ENCODE measurements at regions not wholly inside any gene's neighbourhood (a gene's known extent, or its start where the extent isn't known, plus 50 kb on each side); places are given as distances from the start of the nearest gene placed in this dataset.
A peak's percentile ranks its signal among the peaks of the same experiment; 100 is the strongest.

- no peak overlapping the region for H3K4me3 ChIP-seq (replicated peaks in 1 of 3; ENCODE audit: insufficient read depth in 1 of 3, low read depth in 1 of 3, low read length in 3 of 3)
- H3K9me3 ChIP-seq (replicated peaks; ENCODE audit: control insufficient read depth, insufficient read depth, low read length): no peaks in the 10 kb centered on the region
- POLR2A ChIA-PET: no interaction called here
- TF ChIP-seq CTCF (IDR thresholded peaks at IDR 0.05; ENCODE audit: extremely low read depth in 1 of 2, insufficient read depth in 1 of 2, low read depth in 1 of 2, low read length in 2 of 2) (no peak), FOS (IDR thresholded peaks at IDR 0.05; ENCODE audit: borderline replicate concordance, insufficient read depth, low read length) (peak; percentile 12)
- H3K4me1 ChIP-seq (ENCODE audit: control insufficient read depth, extremely low read depth, insufficient read depth, low read length): peaks cover 9% of the 10 kb centered on the region
- no peaks in the 10 kb centered on the region for H3K79me2 ChIP-seq (ENCODE audit: control insufficient read depth, insufficient read depth, low read length)
- peak overlapping the region; percentile 45 for H2AFZ ChIP-seq (ENCODE audit: low read depth, low read length)
- dilution Hi-C loops (cut with MboI; ENCODE audit: extremely low pct_ligation_motif_present, low sequenced_read_pairs) (no loop called here), intact Hi-C loops (cut with micrococcal nuclease) (no loop called here)
- FAIRE-seq (peak; percentile 74), DNase-seq (ENCODE audit: low read depth, low spot score) (peak; percentile 45)
- H3K9ac ChIP-seq (replicated peaks; ENCODE audit: extremely low read depth, insufficient read depth, low read length): no peak overlapping the region
- no peaks in the 10 kb centered on the region for H4K20me1 ChIP-seq (replicated peaks; ENCODE audit: control insufficient read depth, extremely low read depth, insufficient read depth, low read length)
- no peak overlapping the region for H3K27ac ChIP-seq (ENCODE audit: insufficient read depth, low read depth, low read length)
- H3K4me2 ChIP-seq (ENCODE audit: insufficient read depth, low read length): peak overlapping the region; percentile 31
- H3K9me1 ChIP-seq (replicated peaks; ENCODE audit: control insufficient read depth, extremely low read depth, insufficient read depth, low read length): no peaks in the 10 kb centered on the region
- no peaks in the 10 kb centered on the region for H3K36me3 ChIP-seq (ENCODE audit: control insufficient read depth in 2 of 2, extremely low read depth in 1 of 2, insufficient read depth in 2 of 2, low read length in 2 of 2)
- no peaks in the 10 kb centered on the region for H3K27me3 ChIP-seq (ENCODE audit: control insufficient read depth in 2 of 2, insufficient read depth in 2 of 2, low read length in 2 of 2)
- BruUV-seq (replicated peaks): no TSS peak
- CTCF ChIA-PET: interaction anchor here (0.8 kb wide), 1 partner anchor 15 kb away, joined by 3 read pairs; no protein-coding TSS in a partner anchor
These were observed 1075.2 kb downstream of the PCDH9 start for GRCh38 chr13:66154976-66155375.

DNA sequence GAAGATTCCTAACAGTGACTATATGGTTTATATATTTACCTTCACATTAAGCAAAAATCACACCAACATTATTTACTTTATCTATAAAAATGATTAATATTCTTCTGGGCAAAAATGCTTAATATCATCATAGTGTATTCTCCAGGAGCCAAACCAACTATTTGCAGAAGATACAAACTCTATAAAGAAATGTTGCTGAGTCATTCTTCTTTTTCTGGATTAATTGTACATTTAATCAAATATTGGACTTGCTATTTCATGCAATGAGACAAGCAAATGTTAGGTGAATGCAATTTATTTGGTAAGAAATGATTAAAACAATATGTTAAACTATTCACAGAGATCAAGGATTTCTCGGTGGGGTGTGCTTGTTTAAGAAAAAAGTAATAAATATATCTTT, 1075.8 kb downstream of the PCDH9 start:
- dilution Hi-C loops (cut with MboI; ENCODE audit: extremely low pct_ligation_motif_present, low sequenced_read_pairs): no loop called here
- intact Hi-C loops (cut with micrococcal nuclease): no loop called here
- BruUV-seq (replicated peaks): no TSS peak
- no peaks in the 10 kb centered on the region for H3K36me3 ChIP-seq (ENCODE audit: control insufficient read depth in 2 of 2, extremely low read depth in 1 of 2, insufficient read depth in 2 of 2, low read length in 2 of 2)
- no peaks in the 10 kb centered on the region for H3K9me3 ChIP-seq (replicated peaks; ENCODE audit: control insufficient read depth, insufficient read depth, low read length)
- no peak overlapping the region for H3K4me3 ChIP-seq (replicated peaks in 1 of 3; ENCODE audit: insufficient read depth in 1 of 3, low read depth in 1 of 3, low read length in 3 of 3)
- H3K9me1 ChIP-seq (replicated peaks; ENCODE audit: control insufficient read depth, extremely low read depth, insufficient read depth, low read length): no peaks in the 10 kb centered on the region
- CTCF ChIA-PET: no interaction called here
- no peaks in the 10 kb centered on the region for H4K20me1 ChIP-seq (replicated peaks; ENCODE audit: control insufficient read depth, extremely low read depth, insufficient read depth, low read length)
- H3K4me1 ChIP-seq (ENCODE audit: control insufficient read depth, extremely low read depth, insufficient read depth, low read length): peaks cover 9% of the 10 kb centered on the region
- H3K4me2 ChIP-seq (ENCODE audit: insufficient read depth, low read length): no peak overlapping the region
- POLR2A ChIA-PET: no interaction called here
- no peak overlapping the region for H3K27ac ChIP-seq (ENCODE audit: insufficient read depth, low read depth, low read length)
- no peak for FAIRE-seq
- DNase-seq (ENCODE audit: low read depth, low spot score): no peak
- no peaks in the 10 kb centered on the region for H3K79me2 ChIP-seq (ENCODE audit: control insufficient read depth, insufficient read depth, low read length)
- H3K27me3 ChIP-seq (ENCODE audit: control insufficient read depth in 2 of 2, insufficient read depth in 2 of 2, low read length in 2 of 2): no peaks in the 10 kb centered on the region
- TF ChIP-seq JUN (IDR thresholded peaks at IDR 0.05; ENCODE audit: borderline replicate concordance, insufficient read depth, insufficient read length, low read depth) (no peak), MAX (IDR thresholded peaks at IDR 0.05; ENCODE audit: insufficient read depth, insufficient read length) (no peak), POLR2AphosphoS5 (IDR thresholded peaks at IDR 0.05; ENCODE audit: insufficient read depth, low read depth, low read length) (no peak), CTCF (IDR thresholded peaks at IDR 0.05; ENCODE audit: extremely low read depth in 1 of 2, insufficient read depth in 1 of 2, low read depth in 1 of 2, low read length in 2 of 2) (no peak), MYC (IDR thresholded peaks at IDR 0.05; ENCODE audit: low read depth, low read length) (no peak), FOS (IDR thresholded peaks at IDR 0.05; ENCODE audit: borderline replicate concordance, insufficient read depth, low read length) (no peak), EZH2 (IDR thresholded peaks at IDR 0.05; ENCODE audit: borderline replicate concordance, low read depth, low read length, severe bottlenecking) (no peak), POLR2A (IDR thresholded peaks at IDR 0.05; ENCODE audit: low read depth, low read length) (no peak), GATA2 (IDR thresholded peaks at IDR 0.05; ENCODE audit: insufficient read depth, insufficient read length, low read depth, low read length) (no peak)
- no peak overlapping the region for H3K9ac ChIP-seq (replicated peaks; ENCODE audit: extremely low read depth, insufficient read depth, low read length)
- no peak overlapping the region for H2AFZ ChIP-seq (ENCODE audit: low read depth, low read length)

Measured in endothelial cell of umbilical vein (primary cell).